ENCODE measurements at regions not wholly inside any gene's neighbourhood (a gene's known extent, or its start where the extent isn't known, plus 50 kb on each side); places are given as distances from the start of the nearest gene placed in this dataset.

DNA sequence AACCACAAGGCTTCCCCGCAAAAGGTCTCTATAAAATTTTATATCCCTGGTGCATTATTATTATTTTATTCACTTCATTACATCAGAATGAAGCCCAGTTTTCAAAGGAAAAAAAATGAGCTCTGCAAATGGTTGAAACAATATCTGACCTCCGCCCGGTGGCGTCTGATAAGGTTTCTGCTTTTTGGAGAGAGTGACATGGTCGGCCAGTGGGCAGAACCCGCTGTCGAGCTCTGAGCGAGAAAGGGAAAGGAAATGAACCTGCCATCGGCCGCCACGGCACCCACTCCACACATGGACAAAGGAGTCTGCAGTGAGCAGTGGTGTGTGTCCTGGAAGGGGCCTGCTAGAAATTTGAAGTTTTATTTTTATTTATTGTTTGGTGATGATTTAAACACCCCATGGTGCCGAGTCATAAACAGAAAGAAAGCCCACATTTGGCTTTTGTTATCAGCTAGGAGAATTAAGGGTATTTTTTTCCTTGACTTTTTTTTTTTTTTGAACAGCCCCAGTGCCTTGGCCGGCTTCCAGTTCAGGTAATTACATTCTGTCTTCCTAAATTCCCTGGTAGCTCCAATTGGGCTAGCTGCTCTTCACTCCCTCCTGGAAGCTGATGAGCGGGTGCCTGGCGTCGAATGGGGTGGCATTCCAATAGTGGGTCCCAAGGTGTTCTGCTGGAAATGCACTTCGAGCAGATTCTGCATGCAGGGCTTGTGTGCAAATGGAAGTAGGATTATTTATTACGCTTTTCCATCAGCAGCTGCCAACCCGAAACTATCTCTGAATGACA is 149.4 kb upstream of the MKI67 start:
- TF ChIP-seq POLR2A (IDR thresholded peaks at IDR 0.05; ENCODE audit: low read depth, low read length): no peak
- TF ChIP-seq, protein P1, sequence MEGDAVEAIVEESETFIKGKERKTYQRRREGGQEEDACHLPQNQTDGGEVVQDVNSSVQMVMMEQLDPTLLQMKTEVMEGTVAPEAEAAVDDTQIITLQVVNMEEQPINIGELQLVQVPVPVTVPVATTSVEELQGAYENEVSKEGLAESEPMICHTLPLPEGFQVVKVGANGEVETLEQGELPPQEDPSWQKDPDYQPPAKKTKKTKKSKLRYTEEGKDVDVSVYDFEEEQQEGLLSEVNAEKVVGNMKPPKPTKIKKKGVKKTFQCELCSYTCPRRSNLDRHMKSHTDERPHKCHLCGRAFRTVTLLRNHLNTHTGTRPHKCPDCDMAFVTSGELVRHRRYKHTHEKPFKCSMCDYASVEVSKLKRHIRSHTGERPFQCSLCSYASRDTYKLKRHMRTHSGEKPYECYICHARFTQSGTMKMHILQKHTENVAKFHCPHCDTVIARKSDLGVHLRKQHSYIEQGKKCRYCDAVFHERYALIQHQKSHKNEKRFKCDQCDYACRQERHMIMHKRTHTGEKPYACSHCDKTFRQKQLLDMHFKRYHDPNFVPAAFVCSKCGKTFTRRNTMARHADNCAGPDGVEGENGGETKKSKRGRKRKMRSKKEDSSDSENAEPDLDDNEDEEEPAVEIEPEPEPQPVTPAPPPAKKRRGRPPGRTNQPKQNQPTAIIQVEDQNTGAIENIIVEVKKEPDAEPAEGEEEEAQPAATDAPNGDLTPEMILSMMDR (IDR thresholded peaks at IDR 0.05; ENCODE audit: extremely low read depth in 1 of 2, insufficient read depth in 1 of 2, low read depth in 1 of 2, low read length in 2 of 2): no peak
